HG03442 (cell line): ENCODE measurements at regions not wholly inside any gene's neighbourhood (a gene's known extent, or its start where the extent isn't known, plus 50 kb on each side); places are given as distances from the start of the nearest gene placed in this dataset.
A peak's percentile ranks its signal among the peaks of the same experiment; 100 is the strongest.
"Not testable (repeated sequence)": the region's sequence is repeated elsewhere in the genome, so short reads cannot be mapped to it uniquely, and the experiment has no call there.

ENCODE experiments used
- ATAC-seq: cut with Tn5 transposase; IDR thresholded peaks from one replicate; pipeline ENCODE4 v1.9.1; 2021; ENCODE audit warnings: mild to moderate bottlenecking, moderate library complexity; ENCODE audit not compliant: unreplicated experiment

GRCh38 chr2:111492995-111493719, 372.4 kb downstream of the BCL2L11 start:
- peak; percentile 8 for ATAC-seq

- peak; percentile 80 for ATAC-seq
Observed at GRCh38 chr2:111493720-111494078, 373.0 kb downstream of the BCL2L11 start.

GRCh38 chr2:111494288-111494980, 373.7 kb downstream of the BCL2L11 start:
- peak; percentile 4 for ATAC-seq

- ATAC-seq = peak; percentile 51
Observed at GRCh38 chr2:111494981-111495315, 374.2 kb downstream of the BCL2L11 start.

- ATAC-seq = not testable (repeated sequence)
Observed at GRCh38 chr2:111495636-111496035, 374.9 kb downstream of the BCL2L11 start.

GRCh38 chr2:111496176-111496575, 375.5 kb downstream of the BCL2L11 start:
- not testable (repeated sequence) for ATAC-seq

- ATAC-seq = not testable (repeated sequence)
Observed at GRCh38 chr2:111496860-111497259, 376.1 kb downstream of the BCL2L11 start.

GRCh38 chr2:111497270-111497669, 376.6 kb downstream of the BCL2L11 start:
- ATAC-seq = not testable (repeated sequence)

GRCh38 chr2:111500536-111501062, 379.9 kb downstream of the BCL2L11 start:
- not testable (repeated sequence) for ATAC-seq

- ATAC-seq = not testable (repeated sequence)
Observed at GRCh38 chr2:111503844-111504570, 380.0 kb downstream of the ANAPC1 start.

- ATAC-seq = not testable (repeated sequence)
Observed at GRCh38 chr2:111504571-111504942, 379.4 kb downstream of the ANAPC1 start.

- not testable (repeated sequence) for ATAC-seq
Observed at GRCh38 chr2:111505267-111505666, 378.7 kb downstream of the ANAPC1 start.

GRCh38 chr2:111506936-111507335, 377.1 kb downstream of the ANAPC1 start:
- peak; percentile 98 for ATAC-seq

- ATAC-seq = not testable (repeated sequence)
Observed at GRCh38 chr2:111509225-111509869, 374.6 kb downstream of the ANAPC1 start.

- ATAC-seq = not testable (repeated sequence)
Observed at GRCh38 chr2:111510384-111510783, 373.6 kb downstream of the ANAPC1 start.

- ATAC-seq = not testable (repeated sequence)
Observed at GRCh38 chr2:111511062-111511461, 372.9 kb downstream of the ANAPC1 start.

GRCh38 chr2:111512378-111512777, 371.6 kb downstream of the ANAPC1 start:
- not testable (repeated sequence) for ATAC-seq

- ATAC-seq = not testable (repeated sequence)
Observed at GRCh38 chr2:111514138-111514537, 369.9 kb downstream of the ANAPC1 start.

- ATAC-seq = not testable (repeated sequence)
Observed at GRCh38 chr2:111517050-111517720, 366.8 kb downstream of the ANAPC1 start.

GRCh38 chr2:111517721-111518053, 366.3 kb downstream of the ANAPC1 start:
- ATAC-seq = not testable (repeated sequence)
